ENCODE measurements at regions not wholly inside any gene's neighbourhood (a gene's known extent, or its start where the extent isn't known, plus 50 kb on each side); places are given as distances from the start of the nearest gene placed in this dataset.

DNA sequence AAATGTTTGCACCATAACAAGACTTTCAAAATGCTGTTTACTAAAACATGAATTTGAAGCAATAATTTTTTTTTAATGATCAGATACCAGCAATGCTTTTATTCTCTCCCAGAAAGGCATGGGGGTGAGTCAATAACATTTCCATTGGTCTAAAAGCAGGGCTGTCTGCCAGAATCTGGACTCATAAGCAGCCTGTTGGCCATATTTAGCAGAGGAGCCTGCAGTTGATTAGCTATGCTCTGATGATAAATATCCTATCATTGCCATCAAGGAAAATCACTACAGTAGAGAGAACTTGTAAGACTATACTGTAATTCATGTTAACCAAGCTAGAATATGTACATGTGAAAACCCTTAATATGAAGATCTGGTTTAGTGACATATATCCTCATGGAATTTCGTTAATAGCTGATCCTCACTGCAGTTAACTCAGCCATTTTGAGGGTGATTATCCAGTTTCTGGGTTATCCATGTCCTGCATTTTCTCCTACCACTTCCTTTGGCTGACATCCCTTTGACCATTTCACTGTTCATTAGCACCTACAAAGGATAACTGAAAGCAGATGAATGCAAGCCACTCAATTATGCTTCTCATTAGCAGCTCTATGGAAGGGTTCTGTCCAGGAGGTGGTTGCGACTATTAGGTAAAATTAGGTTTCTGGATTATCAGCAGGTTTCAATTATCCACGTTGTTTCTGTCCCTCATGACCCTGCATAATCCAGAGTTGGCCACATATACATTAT, 72.9 kb upstream of the DIAPH2 start:
- TF ChIP-seq, protein P1, sequence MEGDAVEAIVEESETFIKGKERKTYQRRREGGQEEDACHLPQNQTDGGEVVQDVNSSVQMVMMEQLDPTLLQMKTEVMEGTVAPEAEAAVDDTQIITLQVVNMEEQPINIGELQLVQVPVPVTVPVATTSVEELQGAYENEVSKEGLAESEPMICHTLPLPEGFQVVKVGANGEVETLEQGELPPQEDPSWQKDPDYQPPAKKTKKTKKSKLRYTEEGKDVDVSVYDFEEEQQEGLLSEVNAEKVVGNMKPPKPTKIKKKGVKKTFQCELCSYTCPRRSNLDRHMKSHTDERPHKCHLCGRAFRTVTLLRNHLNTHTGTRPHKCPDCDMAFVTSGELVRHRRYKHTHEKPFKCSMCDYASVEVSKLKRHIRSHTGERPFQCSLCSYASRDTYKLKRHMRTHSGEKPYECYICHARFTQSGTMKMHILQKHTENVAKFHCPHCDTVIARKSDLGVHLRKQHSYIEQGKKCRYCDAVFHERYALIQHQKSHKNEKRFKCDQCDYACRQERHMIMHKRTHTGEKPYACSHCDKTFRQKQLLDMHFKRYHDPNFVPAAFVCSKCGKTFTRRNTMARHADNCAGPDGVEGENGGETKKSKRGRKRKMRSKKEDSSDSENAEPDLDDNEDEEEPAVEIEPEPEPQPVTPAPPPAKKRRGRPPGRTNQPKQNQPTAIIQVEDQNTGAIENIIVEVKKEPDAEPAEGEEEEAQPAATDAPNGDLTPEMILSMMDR (IDR thresholded peaks at IDR 0.05), result no peak
- intact Hi-C loops (cut with DNase I, micrococcal nuclease), result no loop called here
- Histone ChIP-seq H3K4me1 (ENCODE audit: insufficient read depth, low read length) (no peaks in the 10 kb centered on the region), H3K36me3 (ENCODE audit: insufficient read depth, low read length) (no peaks in the 10 kb centered on the region), H3K27ac (ENCODE audit: low read depth in 1 of 2, low read length in 2 of 2) (no peak overlapping the region), H3K9me3 (ENCODE audit: control insufficient read depth in 1 of 2, insufficient read depth in 1 of 2, low read length in 2 of 2) (no peaks in the 10 kb centered on the region), H3K27me3 (ENCODE audit: control insufficient read depth in 1 of 2, insufficient read depth in 2 of 2, low read length in 2 of 2) (no peaks in the 10 kb centered on the region), H3K4me3 (ENCODE audit: low read length) (no peak overlapping the region)
- DNase-seq (no peak), ATAC-seq (ENCODE audit: poor library complexity) (no peak)
- Mint-ChIP-seq H3K4me1 (ENCODE audit: low read depth) (no peaks in the 10 kb centered on the region), H3K27me3 (no peaks in the 10 kb centered on the region), H3K4me3 (no peak overlapping the region), H3K27ac (no peak overlapping the region), H3K36me3 (ENCODE audit: low read depth) (no peaks in the 10 kb centered on the region), H3K9me3 (no peaks in the 10 kb centered on the region)
- ChIA-PET CTCF (no interaction called here), POLR2A (no interaction called here)

- ATAC-seq (ENCODE audit: poor library complexity), result no peak
- intact Hi-C loops (cut with DNase I, micrococcal nuclease), result no loop called here
- TF ChIP-seq, protein P1 (IDR thresholded peaks at IDR 0.05), result no peak
- Histone ChIP-seq H3K9me3 (ENCODE audit: control insufficient read depth in 1 of 2, insufficient read depth in 1 of 2, low read length in 2 of 2) (no peaks in the 10 kb centered on the region), H3K4me1 (ENCODE audit: insufficient read depth, low read length) (no peaks in the 10 kb centered on the region), H3K4me3 (ENCODE audit: low read length) (no peak overlapping the region), H3K27ac (ENCODE audit: low read depth in 1 of 2, low read length in 2 of 2) (no peak overlapping the region), H3K36me3 (ENCODE audit: insufficient read depth, low read length) (no peaks in the 10 kb centered on the region), H3K27me3 (ENCODE audit: control insufficient read depth in 1 of 2, insufficient read depth in 2 of 2, low read length in 2 of 2) (no peaks in the 10 kb centered on the region)
- no peaks in the 10 kb centered on the region for H3K9me3 Mint-ChIP-seq
- H3K4me3 Mint-ChIP-seq, result no peak overlapping the region
- H3K36me3 Mint-ChIP-seq (ENCODE audit: low read depth), result no peaks in the 10 kb centered on the region
- ChIA-PET POLR2A (no interaction called here), CTCF (no interaction called here)
- H3K27me3 Mint-ChIP-seq, result no peaks in the 10 kb centered on the region
- DNase-seq, result no peak
- H3K4me1 Mint-ChIP-seq (ENCODE audit: low read depth), result no peaks in the 10 kb centered on the region
- H3K27ac Mint-ChIP-seq, result no peak overlapping the region
Measured at GRCh38 chrX:96615448-96615847, 69.2 kb upstream of the DIAPH2 start.

DNA sequence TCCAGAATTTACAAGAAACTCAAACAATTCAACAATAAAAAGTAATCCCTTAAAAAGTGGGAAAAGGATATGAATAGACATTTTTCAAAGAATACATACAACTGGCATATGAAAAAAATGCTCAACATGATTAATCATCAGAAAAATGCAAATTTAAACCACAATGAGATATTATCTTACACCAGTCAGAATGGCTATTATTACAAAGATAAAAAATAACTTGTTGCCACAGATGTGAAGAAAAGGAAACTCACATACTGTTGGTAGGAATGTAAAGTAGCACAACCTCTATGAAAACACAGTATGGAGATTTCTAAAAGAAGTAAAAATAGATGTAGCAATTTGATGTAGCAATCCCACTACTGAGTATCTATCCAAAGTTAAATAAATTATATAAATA, 65.1 kb upstream of the DIAPH2 start:
- Histone ChIP-seq H3K36me3 (ENCODE audit: insufficient read depth, low read length) (no peaks in the 10 kb centered on the region), H3K27me3 (ENCODE audit: control insufficient read depth in 1 of 2, insufficient read depth in 2 of 2, low read length in 2 of 2) (no peaks in the 10 kb centered on the region), H3K4me1 (ENCODE audit: insufficient read depth, low read length) (no peaks in the 10 kb centered on the region), H3K4me3 (ENCODE audit: low read length) (no peak overlapping the region), H3K9me3 (ENCODE audit: control insufficient read depth in 1 of 2, insufficient read depth in 1 of 2, low read length in 2 of 2) (no peaks in the 10 kb centered on the region), H3K27ac (ENCODE audit: low read depth in 1 of 2, low read length in 2 of 2) (no peak overlapping the region)
- CTCF ChIA-PET, result no interaction called here
- no peak for ATAC-seq (ENCODE audit: poor library complexity)
- no peak overlapping the region for H3K27ac Mint-ChIP-seq
- DNase-seq, result no peak
- H3K36me3 Mint-ChIP-seq (ENCODE audit: low read depth), result no peaks in the 10 kb centered on the region
- H3K4me1 Mint-ChIP-seq (ENCODE audit: low read depth), result no peaks in the 10 kb centered on the region
- POLR2A ChIA-PET, result no interaction called here
- TF ChIP-seq, protein P1 (IDR thresholded peaks at IDR 0.05), result no peak
- H3K4me3 Mint-ChIP-seq, result no peak overlapping the region
- intact Hi-C loops (cut with DNase I, micrococcal nuclease), result no loop called here
- H3K27me3 Mint-ChIP-seq, result no peaks in the 10 kb centered on the region
- H3K9me3 Mint-ChIP-seq, result no peaks in the 10 kb centered on the region

Data from CD4-positive, alpha-beta T cell (primary cell).